ENCODE measurements at regions not wholly inside any gene's neighbourhood (a gene's known extent, or its start where the extent isn't known, plus 50 kb on each side); places are given as distances from the start of the nearest gene placed in this dataset.

- TF ChIP-seq EZH2phosphoT487 (IDR thresholded peaks at IDR 0.05; ENCODE audit: insufficient read depth, low read depth) (no peak), EZH2 (IDR thresholded peaks at IDR 0.05; ENCODE audit: insufficient read depth, poor library complexity, severe bottlenecking) (no peak)
Measured at GRCh38 chr11:28504555-28505110, 396.4 kb downstream of the METTL15 start.
